ENCODE measurements at regions not wholly inside any gene's neighbourhood (a gene's known extent, or its start where the extent isn't known, plus 50 kb on each side); places are given as distances from the start of the nearest gene placed in this dataset.

GRCh38 chrX:8067754-8068462 lies 103.2 kb downstream of the VCX2 start:
- no peak for TF ChIP-seq SUZ12 (IDR thresholded peaks at IDR 0.05; ENCODE audit: extremely low read depth, insufficient read depth, insufficient read length)
- TF ChIP-seq ZNF274 (IDR thresholded peaks at IDR 0.05; ENCODE audit: low read depth, low read length) = no peak
- no peak for TF ChIP-seq YY1 (IDR thresholded peaks at IDR 0.05; ENCODE audit: insufficient read depth, insufficient read length)
